ENCODE measurements at regions not wholly inside any gene's neighbourhood (a gene's known extent, or its start where the extent isn't known, plus 50 kb on each side); places are given as distances from the start of the nearest gene placed in this dataset.
A peak's percentile ranks its signal among the peaks of the same experiment; 100 is the strongest.

DNA sequence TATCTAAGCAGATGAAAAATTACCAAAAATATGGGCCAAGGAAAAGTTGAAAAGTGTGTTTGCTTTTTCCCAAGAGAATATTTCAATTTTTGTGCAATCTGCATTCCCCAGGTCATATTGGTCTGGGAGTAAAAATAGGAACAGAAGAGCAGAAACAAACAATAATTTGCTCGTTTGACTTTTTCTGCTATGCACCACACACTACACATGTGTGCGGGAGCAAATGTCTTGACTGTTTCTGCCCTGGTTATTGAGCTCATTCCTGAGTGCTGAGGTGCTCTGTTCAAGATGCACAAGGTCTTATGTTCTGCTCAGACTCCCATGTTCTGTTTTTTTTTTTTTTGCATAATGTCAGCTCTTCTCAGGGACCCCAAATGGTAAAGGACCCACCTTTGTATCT lies 298.0 kb upstream of the MME start:
- DNase-seq (ENCODE audit: low read depth), result no peak
- no peak overlapping the region for H3K4me3 ChIP-seq (ENCODE audit: low read depth, low read length)
- no peaks in the 10 kb centered on the region for H3K27me3 ChIP-seq (ENCODE audit: control insufficient read depth, insufficient read depth, low read length)
- ChIA-PET POLR2A (no interaction called here), CTCF (no interaction called here)
- no peaks in the 10 kb centered on the region for H3K36me3 ChIP-seq (ENCODE audit: control insufficient read depth, insufficient read depth, low read length)
- no peak for TF ChIP-seq CTCF (IDR thresholded peaks at IDR 0.05; ENCODE audit: insufficient read depth, low read depth, low read length)

DNA sequence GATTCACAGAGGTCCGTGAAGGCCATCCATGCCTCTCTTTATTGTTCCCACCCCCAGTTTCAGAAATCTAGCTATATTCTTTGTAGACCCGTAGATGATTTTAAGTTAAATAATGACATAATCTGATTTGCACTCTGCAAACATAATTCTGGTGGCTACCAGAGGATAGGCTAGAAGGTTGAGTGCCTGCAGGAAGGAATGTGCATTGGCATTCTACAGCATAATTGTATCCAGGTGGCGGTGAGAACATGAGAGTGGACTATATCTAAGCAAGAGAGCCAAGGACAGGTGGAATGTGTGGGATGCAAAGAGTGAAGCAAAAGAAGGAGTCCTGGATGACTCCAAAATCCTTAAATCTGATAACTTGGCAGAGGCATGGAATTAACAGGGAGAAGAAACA lies 298.5 kb upstream of the MME start:
- POLR2A ChIA-PET, result no interaction called here
- CTCF ChIA-PET, result interaction anchor here (0.7 to 1.7 kb wide), 2 partner anchors 13 to 19 kb away, joined by 3 to 4 read pairs; no protein-coding TSS in a partner anchor
- peak; percentile 28; the same call in 1 of the 2 replicates for TF ChIP-seq CTCF (IDR thresholded peaks at IDR 0.05; ENCODE audit: insufficient read depth, low read depth, low read length)

GRCh38 chr3:154780263-154780662 lies 299.9 kb upstream of the MME start:
- POLR2A ChIA-PET, result interaction anchor here (0.5 kb wide), 1 partner anchor 353 kb away, joined by 7 read pairs; no protein-coding TSS in a partner anchor
- CTCF ChIA-PET, result interaction anchor here (1.1 to 1.7 kb wide), 3 partner anchors 9 to 17 kb away, joined by 3 read pairs; no protein-coding TSS in a partner anchor
- H3K27me3 ChIP-seq (ENCODE audit: control insufficient read depth, insufficient read depth, low read length), result no peaks in the 10 kb centered on the region
- no peak overlapping the region for H3K4me3 ChIP-seq (ENCODE audit: low read depth, low read length)
- H3K36me3 ChIP-seq (ENCODE audit: control insufficient read depth, insufficient read depth, low read length), result no peaks in the 10 kb centered on the region
- TF ChIP-seq CTCF (IDR thresholded peaks at IDR 0.05; ENCODE audit: insufficient read depth, low read depth, low read length), result no peak
- no peak for DNase-seq (ENCODE audit: low read depth)

More for the DNA sequence above, 298.5 kb upstream of the MME start:
- no peak for DNase-seq (ENCODE audit: low read depth)
- Histone ChIP-seq H3K4me3 (ENCODE audit: low read depth, low read length) (no peak overlapping the region), H3K36me3 (ENCODE audit: control insufficient read depth, insufficient read depth, low read length) (no peaks in the 10 kb centered on the region), H3K27me3 (ENCODE audit: control insufficient read depth, insufficient read depth, low read length) (no peaks in the 10 kb centered on the region)

GRCh38 chr3:154779571-154779970 lies 300.5 kb upstream of the MME start:
- TF ChIP-seq CTCF (IDR thresholded peaks at IDR 0.05; ENCODE audit: insufficient read depth, low read depth, low read length), result no peak
- ChIA-PET CTCF (interaction anchor here (1.1 to 1.2 kb wide), 2 partner anchors 9 kb away, joined by 3 read pairs; no protein-coding TSS in a partner anchor), POLR2A (interaction anchor here (0.5 kb wide), 1 partner anchor 354 kb away, joined by 7 read pairs; no protein-coding TSS in a partner anchor)

DNA sequence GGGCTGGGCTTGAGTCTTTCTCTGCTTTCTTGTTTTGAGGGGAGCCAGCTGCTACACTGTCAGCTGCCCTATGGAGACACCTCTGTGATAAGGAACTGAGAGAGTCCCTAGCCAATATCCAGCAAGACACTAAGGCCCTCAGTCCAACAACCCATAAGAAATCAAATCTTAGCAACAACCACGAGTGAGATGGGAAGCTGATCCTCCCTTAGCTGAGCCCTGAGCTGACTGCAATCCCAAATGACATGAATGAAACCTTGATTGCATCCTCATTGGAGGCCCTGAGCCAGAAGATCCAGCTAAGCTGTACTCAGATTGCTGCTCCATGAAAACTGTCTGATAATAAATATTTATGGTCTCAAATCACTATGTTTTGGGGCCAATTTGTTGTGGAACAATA lies 302.1 kb upstream of the MME start:
- ChIA-PET CTCF (interaction anchor here (0.6 kb wide), 1 partner anchor 368 kb away, joined by 3 read pairs; no protein-coding TSS in a partner anchor), POLR2A (no interaction called here)
- no peaks in the 10 kb centered on the region for H3K36me3 ChIP-seq (ENCODE audit: control insufficient read depth, insufficient read depth, low read length)
- DNase-seq (ENCODE audit: low read depth), result no peak
- no peaks in the 10 kb centered on the region for H3K27me3 ChIP-seq (ENCODE audit: control insufficient read depth, insufficient read depth, low read length)
- no peak overlapping the region for H3K4me3 ChIP-seq (ENCODE audit: low read depth, low read length)
- TF ChIP-seq CTCF (IDR thresholded peaks at IDR 0.05; ENCODE audit: insufficient read depth, low read depth, low read length), result no peak

More at GRCh38 chr3:154779571-154779970, 300.5 kb upstream of the MME start:
- Histone ChIP-seq H3K36me3 (ENCODE audit: control insufficient read depth, insufficient read depth, low read length) (no peaks in the 10 kb centered on the region), H3K4me3 (ENCODE audit: low read depth, low read length) (no peak overlapping the region), H3K27me3 (ENCODE audit: control insufficient read depth, insufficient read depth, low read length) (no peaks in the 10 kb centered on the region)
- no peak for DNase-seq (ENCODE audit: low read depth)

All from BJ (cell line).